GM21723 (cell line): ENCODE measurements at regions not wholly inside any gene's neighbourhood (a gene's known extent, or its start where the extent isn't known, plus 50 kb on each side); places are given as distances from the start of the nearest gene placed in this dataset.
A peak's percentile ranks its signal among the peaks of the same experiment; 100 is the strongest.

Experiments used
- ATAC-seq: cut with Tn5 transposase; IDR thresholded peaks from one replicate; pipeline ENCODE4 v1.9.1; 2021; ENCODE audit warnings: mild to moderate bottlenecking, moderate library complexity; ENCODE audit not compliant: unreplicated experiment

GRCh38 chr5:121296356-121296755, 555.3 kb upstream of the FTMT start:
- no peak for ATAC-seq

GRCh38 chr5:121299153-121299552, 552.5 kb upstream of the FTMT start:
- ATAC-seq: no peak

GRCh38 chr5:121304838-121305237, 546.8 kb upstream of the FTMT start:
- ATAC-seq: no peak

- ATAC-seq: no peak
Measured at GRCh38 chr5:121313886-121314285, 537.8 kb upstream of the FTMT start.

GRCh38 chr5:121315786-121316185, 535.9 kb upstream of the FTMT start:
- ATAC-seq: no peak

GRCh38 chr5:121319292-121319691, 532.4 kb upstream of the FTMT start:
- ATAC-seq: no peak

GRCh38 chr5:121325930-121326329, 525.8 kb upstream of the FTMT start:
- ATAC-seq: no peak

GRCh38 chr5:121350181-121350930, 501.3 kb upstream of the FTMT start:
- no peak for ATAC-seq

GRCh38 chr5:121366515-121366914, 485.2 kb upstream of the FTMT start:
- no peak for ATAC-seq

- ATAC-seq: no peak
Measured at GRCh38 chr5:121373371-121373770, 478.3 kb upstream of the FTMT start.

GRCh38 chr5:121377461-121377860, 474.2 kb upstream of the FTMT start:
- ATAC-seq: no peak

GRCh38 chr5:121378046-121378445, 473.6 kb upstream of the FTMT start:
- ATAC-seq: no peak

- ATAC-seq: no peak
Measured at GRCh38 chr5:121378559-121379359, 472.9 kb upstream of the FTMT start.

GRCh38 chr5:121380066-121380465, 471.6 kb upstream of the FTMT start:
- ATAC-seq: no peak

- no peak for ATAC-seq
Measured at GRCh38 chr5:121384359-121384758, 467.3 kb upstream of the FTMT start.

- ATAC-seq: no peak
Measured at GRCh38 chr5:121386334-121386733, 465.3 kb upstream of the FTMT start.

- ATAC-seq: no peak
Measured at GRCh38 chr5:121396716-121397115, 455.0 kb upstream of the FTMT start.

- peak; percentile 82 for ATAC-seq
Measured at GRCh38 chr5:121399879-121400278, 451.8 kb upstream of the FTMT start.

GRCh38 chr5:121408778-121409177, 442.9 kb upstream of the FTMT start:
- ATAC-seq: no peak

GRCh38 chr5:121415270-121415669, 436.4 kb upstream of the FTMT start:
- no peak for ATAC-seq

GRCh38 chr5:121421646-121422045, 430.0 kb upstream of the FTMT start:
- ATAC-seq: no peak

GRCh38 chr5:121424976-121425375, 426.7 kb upstream of the FTMT start:
- ATAC-seq: no peak
